GM12892 (cell line): ENCODE measurements at regions not wholly inside any gene's neighbourhood (a gene's known extent, or its start where the extent isn't known, plus 50 kb on each side); places are given as distances from the start of the nearest gene placed in this dataset.
"Not testable (repeated sequence)": the region's sequence is repeated elsewhere in the genome, so short reads cannot be mapped to it uniquely, and the experiment has no call there.

Experiments
- DNase-seq: peaks from one replicate; pipeline ENCODE4 v3.0.0; 2011; ENCODE audit not compliant: insufficient read length
- FAIRE-seq: peaks from 2 replicates; lab custom pipeline; 2011; peaks lifted over from hg19 to GRCh38; lab: Jason Lieb, UNC
- POLR2A ChIP-seq: IDR thresholded peaks from 2 replicates; pipeline ENCODE4 v1.6.1; 2011; ENCODE audit warnings: low read depth, low read length, control low read depth
- POLR2AphosphoS5 ChIP-seq: IDR thresholded peaks from 2 replicates; pipeline ENCODE4 v1.6.1; 2011; ENCODE audit warnings: low read depth, low read length, control low read depth
- TAF1 ChIP-seq: IDR thresholded peaks from 2 replicates; pipeline ENCODE4 v1.6.1; 2011; ENCODE audit warnings: low read depth, mild to moderate bottlenecking, control low read depth, low read length, borderline replicate concordance

DNA sequence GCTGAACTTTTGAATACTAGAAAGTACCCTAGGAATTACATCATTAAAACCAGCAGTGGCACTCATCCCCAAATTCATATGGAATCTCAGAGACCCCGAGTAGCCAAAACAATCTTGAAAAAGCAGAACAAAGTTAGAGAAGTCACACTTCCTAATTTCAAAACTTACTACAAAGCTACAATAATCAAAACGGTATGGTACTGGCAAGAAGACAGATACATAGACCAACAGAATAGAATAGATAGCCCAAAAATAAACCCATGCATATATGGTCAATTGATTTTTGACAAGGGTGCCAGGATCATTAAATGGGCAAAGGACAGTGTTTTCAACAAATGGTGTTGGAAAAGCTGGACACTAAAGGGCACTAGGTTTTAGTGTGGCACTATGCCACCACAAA, 176.0 kb upstream of the NDUFV2 start:
- no peak for FAIRE-seq
- no peak for TF ChIP-seq TAF1
- no peak for TF ChIP-seq POLR2AphosphoS5
- no peak for TF ChIP-seq POLR2A
- DNase-seq: no peak

DNA sequence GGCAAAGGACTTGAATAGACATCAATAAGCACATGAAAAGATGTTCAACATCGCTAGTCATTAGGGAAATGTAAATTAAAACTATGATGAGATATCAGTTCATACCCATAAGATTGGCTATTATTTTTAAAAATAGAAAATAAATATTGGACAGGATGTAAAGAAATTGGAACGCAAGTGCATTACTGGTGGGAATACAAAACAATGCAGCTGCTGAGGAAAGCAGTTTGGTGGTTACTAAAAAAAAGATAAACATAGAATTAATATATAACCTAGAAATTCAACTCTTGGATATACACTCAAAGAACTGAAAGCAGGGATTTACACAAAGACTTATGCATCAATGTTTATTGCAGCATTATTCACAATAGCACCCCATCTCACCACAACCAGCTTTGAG, 174.5 kb upstream of the NDUFV2 start:
- no peak for DNase-seq
- TF ChIP-seq POLR2AphosphoS5: no peak
- no peak for TF ChIP-seq POLR2A
- no peak for TF ChIP-seq TAF1
- no peak for FAIRE-seq

DNA sequence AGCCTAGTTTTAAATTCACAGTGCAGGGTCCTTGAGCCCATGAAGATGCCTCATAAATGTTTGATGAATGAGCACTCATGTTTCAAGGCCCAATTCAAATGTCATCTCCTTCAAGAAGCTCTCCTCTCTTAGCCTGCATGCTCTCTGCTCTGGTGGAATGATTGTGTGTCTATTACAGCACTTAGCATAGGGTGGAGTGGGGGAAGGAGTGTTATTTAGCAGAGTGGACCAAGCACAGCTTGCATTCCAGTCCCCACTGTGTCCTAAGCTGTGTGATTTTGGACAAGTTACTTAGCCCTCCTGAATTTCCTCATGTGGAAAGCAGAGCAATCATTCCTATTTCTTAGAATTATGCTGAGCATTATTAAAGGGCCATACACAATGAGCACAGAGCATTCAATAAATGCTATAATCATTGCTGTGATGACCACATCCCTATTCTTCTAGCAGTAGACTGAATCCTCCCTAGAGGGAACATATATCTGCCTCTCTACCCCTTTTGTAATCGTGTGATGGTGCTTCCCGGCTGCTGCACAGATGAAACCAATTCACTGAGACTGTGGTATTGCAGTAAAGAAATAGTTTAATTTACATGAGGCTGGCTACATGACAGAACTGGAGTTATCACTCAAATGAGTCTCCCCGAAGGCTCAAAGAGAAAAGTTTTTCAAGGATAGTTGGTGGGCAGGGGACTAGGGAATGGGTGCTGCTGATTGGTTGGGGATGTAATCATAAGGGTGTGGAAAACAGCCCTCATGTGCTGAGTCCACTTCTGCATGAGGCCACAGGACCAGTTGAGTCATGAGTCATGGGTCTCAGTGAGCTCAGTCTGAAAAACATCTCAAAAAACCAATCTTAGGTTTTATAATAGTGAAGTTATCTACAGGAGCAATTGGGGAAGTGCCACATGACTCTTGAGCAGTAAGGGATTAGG, 173.4 kb upstream of the NDUFV2 start:
- TF ChIP-seq TAF1: no peak
- no peak for TF ChIP-seq POLR2A
- no peak for TF ChIP-seq POLR2AphosphoS5
- FAIRE-seq (no peak), DNase-seq (no peak)

DNA sequence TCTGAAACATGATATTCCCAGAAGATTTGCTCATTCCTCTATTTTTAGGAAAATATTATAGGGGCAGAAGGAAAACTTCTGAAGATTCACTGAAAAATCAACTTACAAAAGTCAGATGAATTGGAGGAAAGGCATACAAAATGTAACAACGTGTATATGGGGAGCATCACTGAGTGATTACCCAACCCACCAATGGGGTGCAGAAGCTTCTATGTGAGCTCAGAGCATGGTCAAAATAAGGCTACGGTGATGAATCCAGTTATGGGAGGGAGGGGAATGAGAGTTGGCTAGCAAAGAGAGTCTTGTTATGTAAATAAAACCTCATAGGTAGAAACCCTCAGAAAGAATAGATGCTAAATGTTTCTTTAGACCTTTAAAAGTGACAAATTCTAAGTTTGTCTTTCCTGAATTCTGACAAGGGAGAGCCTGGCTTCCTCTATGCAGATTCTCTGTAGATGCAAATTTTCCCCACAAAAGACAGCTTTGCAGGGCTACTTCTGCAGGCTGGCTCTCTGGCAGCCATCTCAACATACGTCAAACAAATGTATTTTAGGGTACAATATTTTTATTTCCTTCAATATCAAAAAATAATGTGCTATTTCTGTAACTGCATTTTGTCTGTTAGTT, 171.4 kb upstream of the NDUFV2 start:
- FAIRE-seq (no peak), DNase-seq (no peak)
- no peak for TF ChIP-seq TAF1
- TF ChIP-seq POLR2A: no peak
- no peak for TF ChIP-seq POLR2AphosphoS5

DNA sequence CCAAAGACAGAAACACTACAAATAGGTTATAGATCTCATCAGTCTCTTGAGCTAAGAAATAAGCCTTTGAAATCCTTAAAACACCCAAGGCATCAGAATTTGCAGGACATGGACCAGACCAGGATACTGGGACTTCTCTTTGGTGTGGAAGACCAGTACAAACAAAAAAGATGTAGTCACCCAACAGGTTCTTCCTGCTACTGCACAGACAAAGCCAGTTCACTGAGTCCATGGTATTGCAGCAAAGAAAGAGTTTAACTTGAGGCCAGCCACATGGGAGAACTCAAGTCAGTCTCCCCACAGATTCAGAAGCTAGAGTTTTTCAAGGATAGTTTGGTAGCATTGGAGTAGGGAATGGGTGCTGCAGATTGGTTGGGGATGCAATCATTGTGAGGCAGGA, 169.6 kb upstream of the NDUFV2 start:
- DNase-seq: no peak
- TF ChIP-seq TAF1 (no peak), POLR2A (no peak), POLR2AphosphoS5 (no peak)
- no peak for FAIRE-seq

DNA sequence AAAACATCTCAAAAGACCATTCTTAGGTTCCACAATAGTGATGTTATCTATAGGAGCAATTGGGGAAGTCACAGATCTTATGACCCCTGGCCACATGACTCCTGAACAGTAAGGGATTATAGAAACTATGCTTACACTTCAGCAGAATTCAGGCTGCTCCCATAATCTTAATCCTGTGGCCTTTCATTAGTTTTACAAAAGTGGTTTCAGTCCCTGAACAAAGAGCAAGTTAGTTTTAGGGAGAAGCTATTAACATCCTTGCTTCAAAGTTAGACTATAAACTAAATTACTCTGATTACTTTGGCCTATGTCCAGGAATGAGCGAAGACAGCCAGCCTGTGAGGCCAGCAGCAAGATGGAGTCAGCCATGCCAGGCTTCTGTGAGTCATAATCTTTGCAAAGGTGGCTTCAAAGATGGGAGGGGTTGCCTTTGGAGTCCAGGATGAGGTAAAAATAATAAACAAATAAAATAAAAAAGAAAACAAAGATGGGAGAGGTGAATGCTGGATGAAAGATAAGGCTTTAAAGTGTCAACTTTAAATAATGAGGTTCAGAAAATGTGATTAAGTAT, 168.7 kb upstream of the NDUFV2 start:
- TF ChIP-seq POLR2AphosphoS5 (no peak), TAF1 (no peak), POLR2A (no peak)
- DNase-seq: no peak
- no peak for FAIRE-seq

DNA sequence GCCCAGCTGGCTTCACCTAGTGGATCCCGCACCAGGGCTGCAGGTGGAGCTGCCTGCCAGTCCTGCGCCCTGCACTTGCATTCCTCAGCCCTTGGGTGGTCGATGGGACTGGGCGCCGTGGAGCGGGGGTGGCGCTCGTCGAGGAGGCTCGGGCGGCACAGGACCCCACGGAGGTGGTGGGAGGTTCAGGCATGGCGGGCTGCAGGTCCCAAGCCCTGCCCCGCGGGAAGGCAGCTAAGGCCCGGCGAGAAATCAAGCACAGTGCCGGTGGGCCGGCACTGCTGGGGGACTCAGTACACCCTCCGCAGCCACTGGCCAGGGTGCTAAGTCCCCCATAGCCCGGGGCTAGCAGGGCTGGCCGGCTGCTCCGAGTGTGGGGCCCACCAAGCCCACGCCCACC, 167.2 kb upstream of the NDUFV2 start:
- not testable (repeated sequence) for FAIRE-seq, DNase-seq

DNA sequence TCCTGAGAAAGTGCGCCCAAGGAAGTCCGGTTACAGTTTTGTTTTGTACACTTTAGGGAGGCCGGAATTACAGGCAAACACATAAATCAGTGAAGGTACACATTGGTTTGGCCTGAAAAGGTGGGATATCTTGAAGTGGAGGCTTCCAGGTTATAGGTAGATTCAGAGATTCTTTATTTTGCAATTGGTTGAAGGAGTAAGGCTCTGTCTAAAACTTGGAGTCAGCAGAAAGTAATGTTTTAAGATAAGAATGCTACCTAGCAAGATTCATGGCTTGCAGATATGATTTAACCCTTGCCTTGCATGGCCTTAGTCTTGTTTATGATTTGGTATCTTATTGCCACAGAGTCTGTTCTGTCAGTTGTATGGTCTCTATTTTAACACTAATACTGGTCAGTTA, 165.9 kb upstream of the NDUFV2 start:
- TF ChIP-seq TAF1 (no peak), POLR2A (no peak), POLR2AphosphoS5 (no peak)
- no peak for FAIRE-seq
- DNase-seq: no peak

DNA sequence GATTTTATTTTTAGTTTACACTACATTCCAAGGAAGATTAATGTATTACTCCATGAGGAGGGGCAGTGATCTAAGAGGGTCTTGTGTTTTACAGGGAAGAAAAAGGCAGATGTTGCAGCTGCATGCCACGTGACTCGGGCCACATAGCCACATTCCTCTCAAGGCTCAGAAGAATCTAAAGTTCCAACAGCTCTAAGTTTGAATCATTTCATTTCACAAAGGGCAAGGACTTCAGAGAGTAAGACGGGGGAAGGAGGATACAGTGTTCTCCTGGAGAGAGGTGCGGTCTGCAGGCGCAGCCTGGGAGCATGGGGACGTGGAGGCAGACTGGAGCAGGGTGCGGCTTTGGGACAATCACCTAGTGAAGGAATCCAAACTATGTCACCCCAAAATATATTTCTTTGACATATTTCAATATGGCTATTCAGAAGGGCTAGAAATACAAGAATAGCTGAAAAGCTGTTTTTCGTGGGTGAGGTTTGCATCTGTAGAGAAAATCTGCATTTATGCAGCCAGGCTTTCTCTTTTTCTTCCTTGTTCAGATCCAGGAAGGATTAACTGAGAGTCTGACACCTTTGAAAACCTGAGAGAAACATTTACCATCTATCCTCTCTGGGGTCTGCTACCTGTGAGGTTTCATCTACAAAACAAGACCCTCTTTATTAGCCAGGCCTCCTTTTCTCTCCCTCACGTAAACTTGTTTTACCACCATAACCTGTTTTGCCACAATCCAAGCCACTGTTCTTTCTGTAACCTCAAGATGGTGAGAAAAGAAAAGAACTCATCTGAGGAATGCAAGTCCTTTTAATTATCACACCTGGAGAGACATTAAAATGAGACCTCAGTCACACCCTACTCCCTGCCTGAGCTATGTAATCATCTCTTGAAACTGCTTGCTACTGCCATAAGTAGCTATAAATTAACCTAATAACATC, 165.1 kb upstream of the NDUFV2 start:
- TF ChIP-seq POLR2AphosphoS5 (no peak), TAF1 (no peak), POLR2A (no peak)
- DNase-seq (no peak), FAIRE-seq (no peak)

DNA sequence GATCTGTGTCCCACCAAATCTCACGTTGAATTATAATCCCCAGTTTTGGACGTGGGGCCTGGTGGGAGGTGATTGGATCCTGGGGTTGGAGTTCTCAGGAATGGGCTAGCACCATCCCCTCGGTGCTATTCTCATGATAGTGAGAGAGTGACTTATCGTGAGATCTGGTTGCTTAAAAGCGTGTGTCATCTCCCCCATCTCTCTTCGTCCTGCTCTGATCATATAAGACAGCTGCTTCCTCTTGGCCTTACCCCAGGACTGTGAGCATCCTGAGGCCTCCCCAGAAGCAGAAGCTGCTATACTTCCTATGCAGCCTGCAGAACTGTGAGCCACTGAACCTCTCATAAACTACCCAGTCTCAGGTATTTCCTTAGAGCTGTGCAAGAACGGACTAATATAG, 163.7 kb upstream of the NDUFV2 start:
- FAIRE-seq: no peak
- no peak for TF ChIP-seq POLR2AphosphoS5
- no peak for TF ChIP-seq POLR2A
- no peak for TF ChIP-seq TAF1
- no peak for DNase-seq
